ENCODE measurements at regions not wholly inside any gene's neighbourhood (a gene's known extent, or its start where the extent isn't known, plus 50 kb on each side); places are given as distances from the start of the nearest gene placed in this dataset.

- Histone ChIP-seq H3K79me2 (ENCODE audit: control insufficient read depth, insufficient read depth, low read length) (no peaks in the 10 kb centered on the region), H3K4me3 (no peak overlapping the region), H3K4me1 (ENCODE audit: control insufficient read depth, insufficient read depth, low read length) (no peaks in the 10 kb centered on the region), H3K9ac (ENCODE audit: control insufficient read depth, insufficient read depth, low read length) (no peak overlapping the region), H3K27ac (ENCODE audit: control insufficient read depth, insufficient read depth) (no peak overlapping the region), H4K20me1 (ENCODE audit: control insufficient read depth, insufficient read depth) (no peaks in the 10 kb centered on the region), H2AFZ (ENCODE audit: control insufficient read depth, low read depth, low read length) (no peak overlapping the region), H3K4me2 (ENCODE audit: control insufficient read depth, insufficient read depth) (no peak overlapping the region), H3K36me3 (ENCODE audit: control insufficient read depth in 2 of 2, insufficient read depth in 2 of 2, low read length in 1 of 2) (no peaks in the 10 kb centered on the region), H3K27me3 (replicated peaks in 1 of 2; ENCODE audit: control insufficient read depth in 2 of 2, insufficient read depth in 2 of 2, low read length in 1 of 2) (no peaks in the 10 kb centered on the region), H3K9me3 (replicated peaks; ENCODE audit: control insufficient read depth, insufficient read depth, low read length) (no peaks in the 10 kb centered on the region)
- no peak for FAIRE-seq
- no peak for DNase-seq (ENCODE audit: low read depth, low spot score)
- ChIA-PET POLR2A (no interaction called here), CTCF (no interaction called here), SMC1A (ENCODE audit: uncharacterized antibody, unreplicated experiment) (no interaction called here), RAD21 (ENCODE audit: unreplicated experiment) (no interaction called here)
- ATAC-seq = no peak
- intact Hi-C loops (cut with micrococcal nuclease; ENCODE audit: unreplicated experiment) = no loop called here
- no TSS peak for BruUV-seq (replicated peaks)
- in situ Hi-C loops (cut with MboI) = no loop called here
- WGBS (ENCODE audit: insufficient coverage, insufficient replicate concordance, low lambda C conversion rate, missing lambda C conversion rate) = 19% methylated on average over 5 of the region's 5 CpGs
- TF ChIP-seq ESRRA (IDR thresholded peaks at IDR 0.05; ENCODE audit: low read length) (no peak), TAF1 (IDR thresholded peaks at IDR 0.05; ENCODE audit: borderline replicate concordance, low read depth, low read length) (no peak), YBX1 (IDR thresholded peaks at IDR 0.05) (no peak), MAX (IDR thresholded peaks at IDR 0.05; ENCODE audit: low read depth, low read length) (no peak), E2F8 (IDR thresholded peaks at IDR 0.05; ENCODE audit: low read depth, partially characterized antibody) (no peak), POU2F2 (IDR thresholded peaks at IDR 0.05; ENCODE audit: borderline replicate concordance, low read depth, low read length) (no peak), GATAD2B (conservative IDR thresholded peaks at IDR 0.05; ENCODE audit: low read depth) (no peak), ZZZ3 (IDR thresholded peaks at IDR 0.05; ENCODE audit: control insufficient read depth, insufficient read length, low read depth) (no peak), RCOR1 (conservative IDR thresholded peaks at IDR 0.05; ENCODE audit: low read depth, low read length) (no peak), NBN (IDR thresholded peaks at IDR 0.05) (no peak), E4F1 (IDR thresholded peaks at IDR 0.05; ENCODE audit: borderline replicate concordance, partially characterized antibody) (no peak), MTA3 (IDR thresholded peaks at IDR 0.05; ENCODE audit: borderline replicate concordance, low read length) (no peak), HDAC2 (IDR thresholded peaks at IDR 0.05) (no peak), ZNF687 (IDR thresholded peaks at IDR 0.05) (no peak), NFYA (IDR thresholded peaks at IDR 0.05; ENCODE audit: borderline replicate concordance, low read depth, low read length) (no peak), NFYB (IDR thresholded peaks at IDR 0.05; ENCODE audit: insufficient read depth, low read depth, low read length) (no peak), PAX5 (IDR thresholded peaks at IDR 0.05; ENCODE audit: borderline replicate concordance, low read depth, low read length) (no peak)
These were observed 458.6 kb downstream of the EIPR1 start for GRCh38 chr2:2919026-2919425.

Measured in GM12878 (cell line).